AG04449 (cell line): ENCODE measurements at regions not wholly inside any gene's neighbourhood (a gene's known extent, or its start where the extent isn't known, plus 50 kb on each side); places are given as distances from the start of the nearest gene placed in this dataset.

ENCODE experiments used
- CTCF ChIA-PET: fragments of 350-600 bp; formaldehyde crosslinking; extraction: SDS; loops from one replicate; lab custom pipeline; 2021; ENCODE audit warnings: antibody characterized with exemption; lab: Yijun Ruan, JAX
- POLR2A ChIA-PET: fragments of 400-600, 350-600 bp; formaldehyde crosslinking; extraction: SDS; loops from one replicate; lab custom pipeline; 2020; ENCODE audit warnings: antibody characterized with exemption, inconsistent platforms; lab: Yijun Ruan, JAX
- DNase-seq: peaks from one replicate; pipeline ENCODE4 v3.0.0-alpha.2; 2010; ENCODE audit warnings: low read depth, low spot score
- H3K4me3 ChIP-seq: 2 replicates; pipeline ENCODE4 v1.5.1; 2011; ENCODE audit warnings: low read depth, mild to moderate bottlenecking, control low read depth, low read length
- TF ChIP-seq, protein P1 (sequence below): IDR thresholded peaks from one replicate; pipeline ENCODE4 v1.5.1; 2011; ENCODE audit warnings: mild to moderate bottlenecking, moderate library complexity, low read length, control low read depth, inconsistent platforms; ENCODE audit not compliant: insufficient read depth; ENCODE audit errors: missing control alignments

- no peak for DNase-seq
- no peak overlapping the region for H3K4me3 ChIP-seq
- ChIA-PET POLR2A (interaction anchor here (0.6 kb wide), 1 partner anchor 42 kb away, joined by 5 read pairs; no protein-coding TSS in a partner anchor), CTCF (no interaction called here)
- TF ChIP-seq, protein P1, sequence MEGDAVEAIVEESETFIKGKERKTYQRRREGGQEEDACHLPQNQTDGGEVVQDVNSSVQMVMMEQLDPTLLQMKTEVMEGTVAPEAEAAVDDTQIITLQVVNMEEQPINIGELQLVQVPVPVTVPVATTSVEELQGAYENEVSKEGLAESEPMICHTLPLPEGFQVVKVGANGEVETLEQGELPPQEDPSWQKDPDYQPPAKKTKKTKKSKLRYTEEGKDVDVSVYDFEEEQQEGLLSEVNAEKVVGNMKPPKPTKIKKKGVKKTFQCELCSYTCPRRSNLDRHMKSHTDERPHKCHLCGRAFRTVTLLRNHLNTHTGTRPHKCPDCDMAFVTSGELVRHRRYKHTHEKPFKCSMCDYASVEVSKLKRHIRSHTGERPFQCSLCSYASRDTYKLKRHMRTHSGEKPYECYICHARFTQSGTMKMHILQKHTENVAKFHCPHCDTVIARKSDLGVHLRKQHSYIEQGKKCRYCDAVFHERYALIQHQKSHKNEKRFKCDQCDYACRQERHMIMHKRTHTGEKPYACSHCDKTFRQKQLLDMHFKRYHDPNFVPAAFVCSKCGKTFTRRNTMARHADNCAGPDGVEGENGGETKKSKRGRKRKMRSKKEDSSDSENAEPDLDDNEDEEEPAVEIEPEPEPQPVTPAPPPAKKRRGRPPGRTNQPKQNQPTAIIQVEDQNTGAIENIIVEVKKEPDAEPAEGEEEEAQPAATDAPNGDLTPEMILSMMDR = no peak
These were observed 199.5 kb upstream of the DIPK2B start for GRCh38 chrX:45400027-45400779.

- peak; percentile 38 for DNase-seq
- ChIA-PET CTCF (no interaction called here), POLR2A (interaction anchor here (0.6 kb wide), 1 partner anchor 93 kb away, joined by 4 read pairs; no protein-coding TSS in a partner anchor)
- TF ChIP-seq, protein P1 = no peak
- no peak overlapping the region for H3K4me3 ChIP-seq
These were observed 185.1 kb upstream of the DIPK2B start for GRCh38 chrX:45385757-45386156.

GRCh38 chrX:45381841-45382240, 181.2 kb upstream of the DIPK2B start:
- ChIA-PET POLR2A (no interaction called here), CTCF (no interaction called here)
- TF ChIP-seq, protein P1 = no peak
- no peak for DNase-seq
- no peak overlapping the region for H3K4me3 ChIP-seq

DNA sequence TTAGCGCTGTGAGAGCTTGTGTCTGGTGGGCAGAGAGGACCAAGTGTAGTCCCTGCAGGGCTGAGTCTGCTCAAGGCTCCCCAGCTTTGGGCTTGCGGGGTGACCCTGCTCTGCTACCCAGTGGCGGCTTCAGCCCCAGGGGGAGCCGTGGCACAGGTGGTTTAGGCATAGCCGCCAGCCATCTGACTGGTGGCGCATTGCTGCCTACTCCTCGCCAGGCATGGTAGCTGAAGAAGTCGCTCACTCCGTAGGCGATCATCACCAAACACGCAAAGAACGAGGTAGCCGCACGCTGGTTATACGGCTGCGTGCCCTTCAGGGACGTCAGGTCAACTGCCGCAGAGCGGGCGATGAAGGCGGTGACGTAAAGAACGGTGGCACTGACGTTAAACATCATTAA, 180.7 kb upstream of the DIPK2B start:
- TF ChIP-seq, protein P1 = no peak
- ChIA-PET POLR2A (no interaction called here), CTCF (no interaction called here)

GRCh38 chrX:45379236-45379635, 178.6 kb upstream of the DIPK2B start:
- ChIA-PET CTCF (interaction anchor here (1.0 kb wide), 1 partner anchor 45 kb away, joined by 3 read pairs; no protein-coding TSS in a partner anchor), POLR2A (no interaction called here)
- H3K4me3 ChIP-seq = no peak overlapping the region
- no peak for DNase-seq
- TF ChIP-seq, protein P1 = no peak

More for the DNA sequence above, 180.7 kb upstream of the DIPK2B start:
- no peak for DNase-seq
- no peak overlapping the region for H3K4me3 ChIP-seq

- POLR2A ChIA-PET = no interaction called here
These were observed 171.5 kb upstream of the DIPK2B start for GRCh38 chrX:45372151-45372550.

More at GRCh38 chrX:45372151-45372550, 171.5 kb upstream of the DIPK2B start:
- H3K4me3 ChIP-seq = no peak overlapping the region
- TF ChIP-seq, protein P1 = no peak
- CTCF ChIA-PET = interaction anchor here (1.2 kb wide), 1 partner anchor 10 kb away, joined by 3 read pairs; no protein-coding TSS in a partner anchor
- DNase-seq = no peak
